ENCODE measurements at regions not wholly inside any gene's neighbourhood (a gene's known extent, or its start where the extent isn't known, plus 50 kb on each side); places are given as distances from the start of the nearest gene placed in this dataset.

- peaks cover 13% of the 10 kb centered on the region for H3K9me3 ChIP-seq (ENCODE audit: control insufficient read depth, low read length)
- Mint-ChIP-seq H3K27me3 (ENCODE audit: insufficient read depth) (no peaks in the 10 kb centered on the region), H3K4me3 (no peak overlapping the region), H3K9me3 (peaks cover 49% of the 10 kb centered on the region), H3K27ac (no peak overlapping the region), H3K36me3 (ENCODE audit: low read depth) (peaks cover 8% of the 10 kb centered on the region), H3K4me1 (no peaks in the 10 kb centered on the region)
- no peaks in the 10 kb centered on the region for H3K27me3 ChIP-seq (ENCODE audit: control insufficient read depth, insufficient read depth, low read length, poor library complexity, severe bottlenecking)
- H3K9ac ChIP-seq (ENCODE audit: extremely low read depth, low read length, poor library complexity, severe bottlenecking): no peak overlapping the region
- no peaks in the 10 kb centered on the region for H3K36me3 ChIP-seq (ENCODE audit: control insufficient read depth, insufficient read depth, low read length)
- DNase-seq: no peak
- no peak overlapping the region for H3K27ac ChIP-seq (ENCODE audit: low read depth, low read length)
- TF ChIP-seq, protein P1, sequence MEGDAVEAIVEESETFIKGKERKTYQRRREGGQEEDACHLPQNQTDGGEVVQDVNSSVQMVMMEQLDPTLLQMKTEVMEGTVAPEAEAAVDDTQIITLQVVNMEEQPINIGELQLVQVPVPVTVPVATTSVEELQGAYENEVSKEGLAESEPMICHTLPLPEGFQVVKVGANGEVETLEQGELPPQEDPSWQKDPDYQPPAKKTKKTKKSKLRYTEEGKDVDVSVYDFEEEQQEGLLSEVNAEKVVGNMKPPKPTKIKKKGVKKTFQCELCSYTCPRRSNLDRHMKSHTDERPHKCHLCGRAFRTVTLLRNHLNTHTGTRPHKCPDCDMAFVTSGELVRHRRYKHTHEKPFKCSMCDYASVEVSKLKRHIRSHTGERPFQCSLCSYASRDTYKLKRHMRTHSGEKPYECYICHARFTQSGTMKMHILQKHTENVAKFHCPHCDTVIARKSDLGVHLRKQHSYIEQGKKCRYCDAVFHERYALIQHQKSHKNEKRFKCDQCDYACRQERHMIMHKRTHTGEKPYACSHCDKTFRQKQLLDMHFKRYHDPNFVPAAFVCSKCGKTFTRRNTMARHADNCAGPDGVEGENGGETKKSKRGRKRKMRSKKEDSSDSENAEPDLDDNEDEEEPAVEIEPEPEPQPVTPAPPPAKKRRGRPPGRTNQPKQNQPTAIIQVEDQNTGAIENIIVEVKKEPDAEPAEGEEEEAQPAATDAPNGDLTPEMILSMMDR (conservative IDR thresholded peaks at IDR 0.05): no peak
- WGBS, 2 experiments (ENCODE audit: insufficient coverage in 1 of 2, insufficient read length in 1 of 2): 90 to 100% methylated on average over 1 to 2 of the region's 2 CpGs
- H3K4me1 ChIP-seq (ENCODE audit: control insufficient read depth, insufficient read depth, low read length): no peaks in the 10 kb centered on the region
- H3K4me3 ChIP-seq (ENCODE audit: low read length): no peak overlapping the region
These were observed 1269.6 kb upstream of the CITED2 start for GRCh38 chr6:140644017-140644416.

DNA sequence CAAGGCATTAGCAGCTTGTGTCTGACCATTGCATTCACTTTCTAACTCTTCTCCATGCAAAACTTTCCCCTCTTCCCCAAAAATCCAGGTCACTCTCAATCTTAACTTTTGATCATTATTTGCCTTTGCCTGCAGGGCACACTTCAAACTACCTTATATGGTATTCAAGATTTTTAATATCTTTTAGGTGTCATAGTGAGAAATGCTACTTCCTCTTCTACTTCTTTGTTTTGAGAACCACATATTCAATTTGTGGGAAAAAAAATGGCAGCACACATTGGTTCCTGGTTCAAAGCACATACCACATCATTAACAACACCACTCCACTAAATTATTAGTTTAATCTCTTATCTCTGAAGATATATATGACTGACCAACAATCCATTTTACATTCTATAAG lies 1267.0 kb upstream of the CITED2 start:
- no peak overlapping the region for H3K9ac ChIP-seq (ENCODE audit: extremely low read depth, low read length, poor library complexity, severe bottlenecking)
- H3K27me3 ChIP-seq (ENCODE audit: control insufficient read depth, insufficient read depth, low read length, poor library complexity, severe bottlenecking): no peaks in the 10 kb centered on the region
- H3K4me3 ChIP-seq (ENCODE audit: low read length): no peak overlapping the region
- peaks cover under 1% of the 10 kb centered on the region for H3K36me3 Mint-ChIP-seq (ENCODE audit: low read depth)
- no peaks in the 10 kb centered on the region for H3K4me1 ChIP-seq (ENCODE audit: control insufficient read depth, insufficient read depth, low read length)
- no peaks in the 10 kb centered on the region for H3K36me3 ChIP-seq (ENCODE audit: control insufficient read depth, insufficient read depth, low read length)
- H3K9me3 ChIP-seq (ENCODE audit: control insufficient read depth, low read length): peaks cover 5% of the 10 kb centered on the region
- H3K27me3 Mint-ChIP-seq (ENCODE audit: insufficient read depth): no peaks in the 10 kb centered on the region
- H3K9me3 Mint-ChIP-seq: peaks cover 32% of the 10 kb centered on the region
- H3K4me1 Mint-ChIP-seq: no peaks in the 10 kb centered on the region
- H3K4me3 Mint-ChIP-seq: no peak overlapping the region
- no peak for DNase-seq
- no peak overlapping the region for H3K27ac Mint-ChIP-seq
- no peak overlapping the region for H3K27ac ChIP-seq (ENCODE audit: low read depth, low read length)
- TF ChIP-seq, protein P1 (conservative IDR thresholded peaks at IDR 0.05): no peak

DNA sequence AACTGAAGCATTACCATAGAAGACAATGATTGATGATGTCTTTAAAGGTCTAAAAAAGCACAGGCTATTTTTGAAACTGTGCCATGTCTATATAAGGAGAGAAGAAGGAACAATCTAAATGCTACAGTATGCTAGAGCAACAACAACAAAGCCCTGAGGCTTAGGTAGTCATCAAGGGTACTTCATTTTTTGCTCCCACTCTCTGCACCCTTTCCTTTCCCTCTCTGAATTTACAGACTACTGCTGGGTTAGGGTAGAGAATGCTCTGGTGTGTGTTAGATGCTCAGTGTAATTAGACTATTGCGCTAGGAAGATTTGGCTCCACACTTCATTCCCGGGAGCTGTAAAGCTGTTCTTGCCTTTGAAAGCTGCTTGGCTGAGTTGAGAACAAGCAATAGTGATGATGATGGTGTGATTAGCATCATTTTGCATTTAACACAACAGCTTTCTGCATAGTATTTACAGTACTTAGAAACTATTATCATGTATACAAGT lies 1262.5 kb upstream of the CITED2 start:
- WGBS, 2 experiments (ENCODE audit: insufficient coverage in 1 of 2, insufficient read length in 1 of 2): 92% methylated on average over 2 of the region's 2 CpGs; no CpG with 5 or more reads in 1 of the 2 experiments
- TF ChIP-seq, protein P1 (conservative IDR thresholded peaks at IDR 0.05): no peak
- Mint-ChIP-seq H3K4me3 (no peak overlapping the region), H3K36me3 (ENCODE audit: low read depth) (no peaks in the 10 kb centered on the region), H3K4me1 (no peaks in the 10 kb centered on the region), H3K27me3 (ENCODE audit: insufficient read depth) (no peaks in the 10 kb centered on the region), H3K27ac (no peak overlapping the region), H3K9me3 (no peaks in the 10 kb centered on the region)
- Histone ChIP-seq H3K4me1 (ENCODE audit: control insufficient read depth, insufficient read depth, low read length) (no peaks in the 10 kb centered on the region), H3K36me3 (ENCODE audit: control insufficient read depth, insufficient read depth, low read length) (no peaks in the 10 kb centered on the region), H3K9me3 (ENCODE audit: control insufficient read depth, low read length) (no peaks in the 10 kb centered on the region), H3K27ac (ENCODE audit: low read depth, low read length) (peak overlapping the region; percentile 84), H3K4me3 (ENCODE audit: low read length) (no peak overlapping the region), H3K27me3 (ENCODE audit: control insufficient read depth, insufficient read depth, low read length, poor library complexity, severe bottlenecking) (no peaks in the 10 kb centered on the region), H3K9ac (ENCODE audit: extremely low read depth, low read length, poor library complexity, severe bottlenecking) (no peak overlapping the region)
- DNase-seq: no peak

All from endodermal cell (in vitro differentiated cells).